OCI-LY7 (cell line): ENCODE measurements at regions not wholly inside any gene's neighbourhood (a gene's known extent, or its start where the extent isn't known, plus 50 kb on each side); places are given as distances from the start of the nearest gene placed in this dataset.

ENCODE experiments used
- BruUV-seq: library from RNA; stranded (reverse); fragments of 400-500 nt; replicated peaks from 2 replicates; lab custom pipeline; 2021; lab: Mats Ljungman, UMichigan
- CTCF ChIA-PET: fragments of 300-600 bp; sonication (Branson Sonifier 250); formaldehyde crosslinking; loops from one replicate; lab custom pipeline; 2022; ENCODE audit warnings: antibody characterized with exemption; ENCODE audit not compliant: unreplicated experiment; lab: Charles Lee
- POLR2A ChIA-PET: fragments of 300-600 bp; sonication (Branson Sonifier 250); formaldehyde crosslinking; loops from one replicate; lab custom pipeline; 2022; ENCODE audit warnings: antibody characterized with exemption; lab: Charles Lee
- DNase-seq: peaks from one replicate; pipeline ENCODE4 v3.0.0-alpha.2; 2015; ENCODE audit warnings: low spot score
- H2AFZ ChIP-seq: fragments of 200-600 bp; sonication (generic), shearing (Covaris generic); 2 replicates; pipeline ENCODE4 v1.6.1; 2014; ENCODE audit warnings: mild to moderate bottlenecking, antibody characterized with exemption, low read length, moderate library complexity
- H3K27ac ChIP-seq: fragments of 200-600 bp; sonication (generic); 2 replicates; pipeline ENCODE4 v1.5.1; 2014; ENCODE audit warnings: mixed run types, low read depth, mild to moderate bottlenecking, moderate library complexity, low read length, inconsistent platforms; ENCODE audit not compliant: poor library complexity, severe bottlenecking
- H3K36me3 ChIP-seq: fragments of 200-600 bp; sonication (generic); 2 replicates; pipeline ENCODE4 v1.6.1; 2014; ENCODE audit warnings: mild to moderate bottlenecking, antibody characterized with exemption, low read length, moderate library complexity, mixed read lengths; ENCODE audit not compliant: insufficient read depth
- H3K4me1 ChIP-seq: fragments of 200-600 bp; sonication (generic); 2 replicates; pipeline ENCODE4 v1.5.1; 2014; ENCODE audit warnings: mild to moderate bottlenecking, low read length; ENCODE audit not compliant: insufficient read depth, poor library complexity, severe bottlenecking
- H3K4me2 ChIP-seq: fragments of 200-600 bp; sonication (generic); 2 replicates; pipeline ENCODE4 v1.6.1; 2014; ENCODE audit warnings: mild to moderate bottlenecking, low read length
- H3K4me3 ChIP-seq: fragments of 200-600 bp; sonication (generic); 2 replicates; pipeline ENCODE4 v1.5.1; 2014; ENCODE audit warnings: mild to moderate bottlenecking, low read depth, low read length; ENCODE audit not compliant: poor library complexity, severe bottlenecking
- H3K79me2 ChIP-seq: fragments of 200-600 bp; sonication (generic); 2 replicates; pipeline ENCODE4 v1.6.1; 2016; ENCODE audit warnings: low read depth, mild to moderate bottlenecking, low read length, moderate library complexity, mixed read lengths; ENCODE audit not compliant: insufficient read depth
- H3K9me2 ChIP-seq: fragments of 200-600 bp; sonication (generic); 2 replicates; pipeline ENCODE4 v1.6.1; 2016; ENCODE audit warnings: mild to moderate bottlenecking, low read length, mixed read lengths; ENCODE audit not compliant: insufficient read depth
- H3K9me3 ChIP-seq: fragments of 200-600 bp; sonication (generic); 2 replicates; pipeline ENCODE4 v1.6.1; 2014; ENCODE audit warnings: mild to moderate bottlenecking, mixed run types, low read length, mixed read lengths
- H4K20me1 ChIP-seq: fragments of 200-600 bp; sonication (generic); 2 replicates; pipeline ENCODE4 v1.6.1; 2014; ENCODE audit warnings: mild to moderate bottlenecking, antibody characterized with exemption, low read length, moderate library complexity, mixed read lengths; ENCODE audit not compliant: insufficient read depth
- CTCF ChIP-seq: fragments of 200-600 bp; sonication (generic); conservative IDR thresholded peaks from 2 replicates; pipeline ENCODE4 v1.5.1; 2014; ENCODE audit warnings: mild to moderate bottlenecking, antibody characterized with exemption, low read length, moderate library complexity, mixed read lengths
- EZH2phosphoT487 ChIP-seq: fragments of 200-600 bp; sonication (generic); IDR thresholded peaks from 2 replicates; pipeline ENCODE4 v1.6.1; 2018; ENCODE audit warnings: low read depth, borderline replicate concordance, mild to moderate bottlenecking, mixed run types, antibody characterized with exemption, low read length, moderate library complexity, mixed read lengths
- intact Hi-C: fragments of 100-400 bp; cut with micrococcal nuclease; formaldehyde crosslinking; loops from one replicate; pipeline ENCODE4 v1.10.0; 2022; ENCODE audit not compliant: unreplicated experiment

GRCh38 chr2:118616432-118616831, 231.0 kb downstream of the EN1 start:
- ChIA-PET POLR2A (no interaction called here), CTCF (no interaction called here)
- no peaks in the 10 kb centered on the region for H4K20me1 ChIP-seq
- H3K36me3 ChIP-seq = no peaks in the 10 kb centered on the region
- intact Hi-C loops = no loop called here
- H3K79me2 ChIP-seq = no peaks in the 10 kb centered on the region
- TF ChIP-seq EZH2phosphoT487 = no peak
- no peak for TF ChIP-seq CTCF
- H3K4me2 ChIP-seq = no peak overlapping the region
- H3K27ac ChIP-seq = no peak overlapping the region
- no peak overlapping the region for H2AFZ ChIP-seq
- no peak overlapping the region for H3K4me3 ChIP-seq
- no TSS peak for BruUV-seq
- DNase-seq = no peak
- no peaks in the 10 kb centered on the region for H3K9me3 ChIP-seq
- H3K4me1 ChIP-seq = no peaks in the 10 kb centered on the region
- H3K9me2 ChIP-seq = no peaks in the 10 kb centered on the region

DNA sequence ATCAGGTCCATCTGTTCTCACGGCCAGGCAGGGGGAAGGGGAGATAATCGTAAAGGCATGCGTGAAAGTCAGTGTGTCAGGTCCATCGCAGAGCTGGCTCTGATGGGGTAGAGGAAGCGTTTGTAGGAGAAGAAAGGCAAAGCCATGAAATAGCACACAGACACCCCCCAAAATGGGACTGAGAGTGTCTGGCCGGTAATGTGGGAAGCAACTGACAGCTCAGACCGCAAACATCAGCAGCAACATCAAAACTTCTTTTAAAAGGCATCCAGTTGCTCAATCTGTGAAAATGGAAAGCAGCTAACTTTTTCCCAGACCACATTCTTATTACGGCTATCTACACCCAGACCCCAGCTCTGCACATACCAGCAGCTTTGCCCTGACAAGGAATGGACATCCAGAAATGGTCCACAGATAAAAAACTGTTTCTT, 232.6 kb downstream of the EN1 start:
- Histone ChIP-seq H4K20me1 (no peaks in the 10 kb centered on the region), H3K4me3 (no peak overlapping the region), H3K9me2 (no peaks in the 10 kb centered on the region), H2AFZ (no peak overlapping the region), H3K4me1 (no peaks in the 10 kb centered on the region), H3K27ac (no peak overlapping the region), H3K79me2 (no peaks in the 10 kb centered on the region), H3K4me2 (no peak overlapping the region), H3K36me3 (no peaks in the 10 kb centered on the region), H3K9me3 (no peaks in the 10 kb centered on the region)
- intact Hi-C loops = no loop called here
- ChIA-PET POLR2A (interaction anchor here (0.6 to 1.0 kb wide), 2 partner anchors 55 to 399 kb away, joined by 3 to 5 read pairs; no protein-coding TSS in a partner anchor), CTCF (no interaction called here)
- DNase-seq = no peak
- BruUV-seq = no TSS peak
- TF ChIP-seq CTCF = no peak
- TF ChIP-seq EZH2phosphoT487 = no peak

DNA sequence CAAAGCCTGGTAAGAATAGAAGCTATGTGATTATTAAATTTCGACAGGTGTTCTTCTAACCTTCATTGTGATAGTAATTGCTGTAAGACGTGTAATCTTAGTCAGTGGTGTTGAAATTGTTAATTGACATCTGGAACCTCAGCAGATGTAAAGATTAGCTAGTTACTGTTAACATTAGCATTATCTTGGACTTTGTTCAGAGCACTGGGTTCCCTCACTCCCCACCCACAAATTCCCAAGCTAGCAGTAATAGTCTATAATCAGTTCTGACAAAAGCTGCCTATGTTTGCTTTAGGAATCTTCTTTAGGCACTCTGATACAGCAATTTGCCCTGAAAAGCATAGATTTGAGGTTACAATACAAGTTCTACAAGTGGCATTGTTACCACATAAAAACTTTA, 233.7 kb downstream of the EN1 start:
- no peak for DNase-seq
- POLR2A ChIA-PET = interaction anchor here (1.0 kb wide), 1 partner anchor 56 kb away, joined by 3 read pairs; no protein-coding TSS in a partner anchor
- Histone ChIP-seq H2AFZ (no peak overlapping the region), H3K4me3 (no peak overlapping the region), H3K9me2 (no peaks in the 10 kb centered on the region), H3K9me3 (no peaks in the 10 kb centered on the region), H3K79me2 (no peaks in the 10 kb centered on the region), H4K20me1 (no peaks in the 10 kb centered on the region), H3K36me3 (no peaks in the 10 kb centered on the region), H3K4me1 (no peaks in the 10 kb centered on the region), H3K4me2 (no peak overlapping the region), H3K27ac (no peak overlapping the region)
- BruUV-seq = no TSS peak
- intact Hi-C loops = no loop called here
- CTCF ChIA-PET = no interaction called here
- TF ChIP-seq CTCF (no peak), EZH2phosphoT487 (no peak)
